Head of caudate nucleus (tissue), 42 donors: ENCODE measurements at regions not wholly inside any gene's neighbourhood (a gene's known extent, or its start where the extent isn't known, plus 50 kb on each side); places are given as distances from the start of the nearest gene placed in this dataset.
"Not testable (repeated sequence)": the region's sequence is repeated elsewhere in the genome, so short reads cannot be mapped to it uniquely, and the experiment has no call there.

Experiments
- DNase-seq, 42 donors: peaks; one replicate each; pipeline versions ENCODE4 v3.0.0 to v3.0.0-alpha.2; 2020 to 2021; ENCODE audit warnings: mixed read lengths in 7 of 42
- intact Hi-C: fragments of 100-400 bp; cut with DNase I; formaldehyde crosslinking; loops from one replicate; pipeline ENCODE4 v1.15.0; 2022

DNA sequence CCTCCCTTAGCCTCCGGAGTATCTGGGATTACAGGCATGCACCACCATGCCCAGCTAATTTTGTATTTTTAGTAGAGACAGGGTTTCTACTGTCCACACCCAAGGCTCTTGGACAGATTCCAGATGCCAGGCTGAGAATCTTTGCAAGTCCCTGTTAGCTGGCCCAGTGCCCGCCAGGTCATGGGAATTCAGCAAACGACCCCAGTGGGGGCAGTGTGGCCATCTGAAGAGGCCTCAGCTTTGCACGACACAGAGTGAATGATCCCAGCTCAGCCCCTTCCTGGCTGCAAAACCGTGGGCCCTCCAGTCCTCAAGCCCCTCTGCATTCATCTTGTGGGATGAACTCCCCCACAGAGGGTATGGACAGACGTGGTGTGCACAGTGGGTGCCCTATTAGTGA is 179.5 kb upstream of the ID2 start:
- intact Hi-C loops = no loop called here
- DNase-seq = no peak

- intact Hi-C loops = no loop called here
Measured at GRCh38 chr2:8505311-8505920, 176.4 kb upstream of the ID2 start.

DNA sequence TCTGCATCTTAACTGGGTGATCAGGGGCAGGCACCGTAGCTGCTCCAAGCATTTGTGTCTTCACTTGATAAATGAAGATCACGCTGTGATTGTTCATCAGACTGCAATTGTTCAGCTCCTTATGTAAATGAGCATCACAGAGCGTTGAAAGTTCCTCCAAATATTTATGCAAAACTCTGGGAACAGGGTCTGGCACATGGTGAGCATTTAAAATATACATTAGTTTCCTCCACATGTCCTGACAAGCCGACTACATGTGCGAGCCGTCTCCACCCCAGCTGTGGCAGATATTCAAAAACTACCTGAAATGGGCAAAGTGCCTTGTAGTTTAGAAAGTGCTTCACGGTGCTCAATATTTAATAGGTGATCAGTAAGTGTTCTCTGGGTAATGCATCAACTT is 175.1 kb upstream of the ID2 start:
- DNase-seq = no peak

More at GRCh38 chr2:8505311-8505920, 176.4 kb upstream of the ID2 start:
- DNase-seq = no peak

GRCh38 chr2:8508766-8509165 is 173.1 kb upstream of the ID2 start:
- intact Hi-C loops = no loop called here
- DNase-seq = no peak

More for the DNA sequence above, 175.1 kb upstream of the ID2 start:
- intact Hi-C loops = no loop called here

- intact Hi-C loops = no loop called here
- DNase-seq = no peak
Measured at GRCh38 chr2:8509621-8510020, 172.2 kb upstream of the ID2 start.

DNA sequence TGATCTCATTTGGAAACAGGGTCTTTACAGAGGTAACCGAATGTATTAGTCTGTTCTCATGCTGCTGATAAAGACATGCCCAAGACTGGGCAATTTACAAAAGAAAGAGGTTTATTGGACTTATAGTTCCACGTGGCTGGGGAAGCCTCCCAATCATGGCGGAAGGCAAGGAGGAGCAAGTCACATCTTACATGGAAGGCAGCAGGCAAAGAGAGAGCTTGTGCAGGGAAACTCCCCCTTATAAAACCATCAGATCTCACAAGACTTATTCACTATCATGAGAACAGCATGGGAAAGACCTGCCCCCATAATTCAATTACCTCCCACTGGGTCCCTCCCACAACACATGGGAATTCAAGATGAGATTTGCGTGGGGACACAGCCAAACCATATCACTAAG is 171.8 kb upstream of the ID2 start:
- DNase-seq, intact Hi-C loops: not testable (repeated sequence)

- no peak for DNase-seq
- intact Hi-C loops = no loop called here
Measured at GRCh38 chr2:8510519-8510918, 171.3 kb upstream of the ID2 start.

GRCh38 chr2:8511868-8512612 is 169.8 kb upstream of the ID2 start:
- intact Hi-C loops = no loop called here
- DNase-seq = no peak

DNA sequence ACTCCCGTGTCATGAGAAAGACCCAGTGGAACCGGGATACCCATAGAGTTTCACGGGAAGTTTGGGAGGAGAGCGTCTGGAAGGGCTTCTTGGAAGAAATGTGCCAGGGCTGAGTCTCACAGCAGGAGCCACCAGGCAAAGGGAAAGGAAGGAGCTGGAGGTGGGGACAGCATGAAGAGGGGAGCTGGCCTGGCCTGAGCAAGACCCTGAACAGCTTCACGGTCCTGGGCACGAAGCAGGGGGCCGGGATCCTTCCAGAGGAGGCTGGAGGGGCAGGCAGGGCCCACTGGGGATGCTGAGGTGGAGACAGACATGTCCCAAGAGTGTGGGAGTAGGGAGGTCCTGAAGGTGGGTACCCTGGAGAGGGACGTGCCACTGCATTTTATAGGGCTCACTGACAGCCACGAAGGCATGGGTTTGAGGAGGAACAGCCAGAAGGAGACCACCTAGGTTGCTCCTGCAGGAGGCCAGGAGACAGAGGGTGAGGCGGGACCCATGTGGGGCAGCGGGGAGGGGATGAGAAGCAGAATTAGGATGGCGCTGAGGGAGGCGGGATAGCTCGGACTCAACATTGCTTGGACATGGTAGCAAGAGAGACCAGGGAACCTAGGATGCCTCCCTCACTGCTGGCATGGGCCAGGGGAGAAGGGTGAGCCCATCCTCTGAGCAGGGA is 168.1 kb upstream of the ID2 start:
- no peak for DNase-seq
- intact Hi-C loops = no loop called here

- intact Hi-C loops = no loop called here
Measured at GRCh38 chr2:8514274-8514662, 167.6 kb upstream of the ID2 start.

GRCh38 chr2:8514796-8515758 is 166.8 kb upstream of the ID2 start:
- DNase-seq = peak in 10 of 42 donors; percentile 16 to 49 (median 26)
- intact Hi-C loops = no loop called here

More at GRCh38 chr2:8514274-8514662, 167.6 kb upstream of the ID2 start:
- no peak for DNase-seq

DNA sequence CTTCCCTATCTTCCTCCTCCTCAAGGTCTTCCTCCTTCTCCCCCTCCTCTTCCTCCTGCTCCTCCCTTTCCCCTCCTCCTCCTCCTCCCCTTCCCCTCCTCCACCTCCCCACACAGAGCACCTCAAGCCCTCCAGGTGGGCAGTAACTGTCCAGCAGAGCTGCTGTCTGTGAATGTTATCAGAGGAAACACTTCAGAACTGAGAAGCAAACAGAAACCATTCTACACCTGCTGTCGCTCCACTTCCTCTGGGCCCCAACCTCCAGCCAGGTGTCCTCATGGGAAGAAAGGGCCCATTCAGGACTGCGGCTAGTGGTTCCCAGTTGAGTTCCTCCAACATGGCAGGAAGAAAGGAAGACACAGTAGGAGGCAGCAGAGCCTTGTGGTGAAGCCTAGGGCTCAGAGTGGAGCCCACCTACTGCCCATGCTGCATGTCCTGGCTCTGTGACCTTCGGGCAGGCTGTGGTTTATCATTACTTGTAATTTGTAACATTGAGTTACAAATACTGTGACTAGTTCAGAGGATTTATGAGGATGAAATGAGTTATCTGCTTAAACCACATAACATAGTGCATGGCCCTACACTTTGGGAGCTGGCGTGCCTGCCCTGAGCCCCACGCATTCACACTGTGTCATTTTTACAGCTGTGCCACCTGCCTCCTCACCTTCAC is 165.9 kb upstream of the ID2 start:
- DNase-seq = no peak
- intact Hi-C loops = no loop called here

GRCh38 chr2:8517850-8518498 is 163.9 kb upstream of the ID2 start:
- intact Hi-C loops = no loop called here
- no peak for DNase-seq

GRCh38 chr2:8518979-8519668 is 162.7 kb upstream of the ID2 start:
- intact Hi-C loops = no loop called here
- no peak for DNase-seq

GRCh38 chr2:8520791-8521344 is 161.0 kb upstream of the ID2 start:
- DNase-seq = no peak
- intact Hi-C loops = no loop called here

DNA sequence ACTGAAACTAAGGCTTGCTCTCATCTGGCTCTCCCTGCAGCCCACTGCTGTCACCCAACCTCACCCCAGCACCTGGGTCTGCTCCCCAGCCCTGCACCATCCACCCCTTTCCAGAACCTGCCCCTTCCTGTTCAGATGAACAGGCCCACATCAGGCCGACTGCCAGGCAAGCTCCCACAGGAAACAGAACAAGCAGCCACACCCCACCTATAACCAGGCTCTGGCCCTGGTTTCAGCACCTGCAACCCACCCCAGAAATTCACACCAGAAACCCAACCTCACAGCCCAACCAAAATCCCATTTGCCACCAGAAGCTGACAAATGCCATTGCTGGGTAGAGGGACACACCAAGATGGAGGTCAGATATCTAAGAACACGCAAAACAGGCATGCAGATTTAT is 159.2 kb upstream of the ID2 start:
- intact Hi-C loops = no loop called here
- no peak for DNase-seq

- intact Hi-C loops = no loop called here
- DNase-seq = no peak
Measured at GRCh38 chr2:8524388-8524787, 157.5 kb upstream of the ID2 start.
